HG03039 (cell line): ENCODE measurements at regions not wholly inside any gene's neighbourhood (a gene's known extent, or its start where the extent isn't known, plus 50 kb on each side); places are given as distances from the start of the nearest gene placed in this dataset.

ENCODE experiments used
- ATAC-seq: cut with Tn5 transposase; IDR thresholded peaks from one replicate; pipeline ENCODE4 v1.9.1; 2021; ENCODE audit warnings: mild to moderate bottlenecking, moderate library complexity; ENCODE audit not compliant: unreplicated experiment

DNA sequence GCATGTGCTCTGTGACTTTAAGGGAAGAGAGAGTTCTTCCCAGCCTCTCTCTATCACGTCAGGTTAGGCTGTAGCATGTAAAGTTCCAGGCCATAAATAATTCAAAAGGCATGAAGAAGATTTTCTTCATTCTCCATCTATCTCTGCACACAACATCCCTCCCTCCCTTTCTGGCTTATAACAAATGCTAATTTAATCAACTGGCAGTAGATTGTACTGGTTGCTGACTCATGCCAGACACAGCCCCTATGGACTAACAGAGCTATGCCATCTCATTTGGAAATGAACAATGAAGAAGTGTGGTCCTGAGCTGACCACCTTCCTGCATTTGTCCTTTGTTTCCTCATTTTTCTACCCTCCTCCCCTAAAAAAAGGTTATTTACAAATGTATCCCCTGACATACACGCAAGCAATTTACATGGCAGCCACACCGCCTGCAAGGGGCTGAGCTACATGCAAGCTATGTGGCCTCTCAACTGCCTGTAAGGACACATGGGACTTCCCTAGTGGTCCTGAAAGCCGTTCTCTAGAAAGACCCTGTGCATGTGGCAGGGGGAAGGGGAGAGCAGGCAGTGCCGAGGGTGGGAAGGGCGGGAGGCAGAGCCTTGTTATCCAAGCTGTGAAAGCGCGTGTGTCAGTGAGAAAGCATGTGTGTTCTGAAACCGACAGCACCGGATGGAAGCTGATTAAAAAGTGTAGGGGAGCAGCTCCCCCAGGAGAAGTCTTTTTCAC is 90.9 kb upstream of the KLF7 start:
- no peak for ATAC-seq

DNA sequence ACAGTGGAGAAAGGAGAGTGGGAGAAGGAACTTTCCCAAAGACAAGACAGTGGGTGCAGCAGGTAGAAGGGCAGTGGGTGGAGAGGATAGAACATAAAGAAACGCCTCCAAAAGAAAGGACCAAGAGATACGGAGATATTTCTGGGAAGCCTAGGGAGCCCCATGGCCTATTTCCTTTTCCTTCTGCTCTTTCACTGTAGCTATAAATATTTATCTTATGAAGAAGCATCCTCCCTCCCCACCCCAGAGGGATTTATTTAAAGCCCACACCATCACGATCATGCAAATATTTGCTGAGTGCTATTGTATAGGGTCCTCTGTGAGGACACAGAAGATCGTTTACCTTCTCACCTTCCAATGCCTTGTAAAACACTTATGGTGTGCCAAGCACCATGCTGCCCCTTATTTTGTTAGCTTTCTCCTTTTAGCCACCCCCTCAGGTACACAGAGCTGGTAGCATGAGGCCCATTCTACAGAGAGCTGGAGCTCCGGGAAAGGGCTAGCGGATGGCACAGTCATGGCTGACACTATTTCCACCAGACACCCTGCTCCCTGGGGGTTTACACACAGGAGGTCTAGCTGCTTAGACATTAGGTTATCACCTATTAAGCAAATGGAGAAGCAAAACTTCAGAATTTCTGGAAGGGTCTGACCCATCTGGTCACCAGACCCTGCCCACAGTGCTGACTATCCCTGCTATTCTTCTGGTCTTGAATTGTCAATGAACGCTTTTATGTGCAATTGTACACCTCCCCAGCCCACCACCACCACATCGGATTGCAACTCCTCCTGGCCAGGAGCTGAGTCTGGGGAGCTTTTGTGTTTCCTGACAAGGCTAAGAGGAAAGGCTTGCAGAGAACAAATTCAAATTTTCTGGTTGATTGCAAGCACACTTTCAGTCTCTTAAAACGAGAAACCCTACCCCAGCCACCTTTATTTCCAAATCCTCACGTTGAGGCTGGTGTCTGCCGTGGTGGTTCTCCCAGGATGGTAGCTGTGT is 91.8 kb upstream of the KLF7 start:
- no peak for ATAC-seq

DNA sequence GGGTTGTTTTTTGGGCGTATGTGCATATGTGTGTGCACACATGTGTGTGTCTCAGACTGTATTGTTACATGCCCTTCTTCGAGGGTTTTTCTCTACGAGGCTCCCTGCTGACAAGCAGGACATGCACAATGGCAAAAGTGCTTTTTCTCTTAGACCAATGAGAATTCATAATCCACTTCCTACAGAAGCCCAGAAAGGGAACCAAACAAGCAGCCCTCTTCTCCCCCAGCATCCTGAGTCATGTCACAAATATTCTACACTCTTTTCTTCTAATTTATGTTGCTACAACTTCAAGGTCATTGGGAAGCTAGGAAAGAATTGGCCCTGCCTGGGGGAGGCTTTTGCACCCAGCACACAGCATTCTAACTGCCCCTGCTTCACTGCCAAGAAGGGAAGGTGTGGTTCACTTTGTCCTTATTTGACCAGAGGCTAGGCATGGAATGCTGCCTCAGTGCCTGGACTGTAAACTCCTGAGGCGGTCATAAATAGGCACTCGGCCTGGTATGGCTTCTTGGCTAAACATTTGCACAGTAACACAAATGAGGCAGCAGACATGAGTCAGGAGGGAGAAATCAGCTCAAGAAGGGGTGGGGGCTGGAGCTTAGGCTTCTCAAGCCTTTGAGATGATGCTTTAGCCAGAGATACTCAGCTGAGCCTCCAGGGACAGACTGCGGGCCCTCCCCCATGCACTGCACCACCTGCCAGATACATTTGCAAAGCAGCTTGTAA is 92.7 kb upstream of the KLF7 start:
- no peak for ATAC-seq

DNA sequence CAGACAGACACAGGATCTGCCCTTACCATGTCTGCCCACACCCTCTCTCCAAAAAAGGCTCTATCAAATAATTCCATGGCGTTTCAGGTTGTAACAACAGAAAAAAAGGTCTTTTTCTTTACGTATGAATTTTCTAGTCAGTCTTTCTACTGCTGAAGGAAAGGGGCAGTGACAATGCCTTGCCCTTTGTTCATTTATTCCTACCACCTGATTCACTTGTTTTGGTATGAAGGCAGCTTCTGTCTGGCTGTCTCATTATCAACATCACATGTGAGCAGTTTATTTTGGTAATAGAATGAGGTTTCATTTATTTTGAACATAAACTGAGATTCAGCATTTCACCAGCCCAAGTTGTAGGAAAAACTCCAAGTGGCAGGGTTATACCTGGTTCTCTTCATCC is 94.3 kb upstream of the KLF7 start:
- no peak for ATAC-seq

DNA sequence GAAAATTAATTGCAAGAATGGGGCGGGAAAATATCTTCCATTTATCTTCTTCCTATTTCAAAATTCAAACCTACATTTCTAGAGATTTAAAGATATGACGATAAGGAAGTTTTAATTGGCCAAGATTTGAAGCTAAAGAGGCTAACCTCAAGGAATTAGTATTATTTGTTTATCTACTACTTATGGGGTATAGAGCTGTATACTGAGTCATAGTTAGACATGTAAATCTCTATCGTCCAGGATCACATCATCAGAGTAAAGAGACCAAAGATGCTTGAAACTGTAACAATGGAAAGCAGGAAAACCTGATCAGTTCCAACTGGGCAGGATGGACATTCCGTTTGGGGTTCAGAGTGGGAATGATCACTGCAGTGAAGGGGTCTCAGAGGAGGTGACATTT is 95.2 kb upstream of the KLF7 start:
- ATAC-seq = no peak

DNA sequence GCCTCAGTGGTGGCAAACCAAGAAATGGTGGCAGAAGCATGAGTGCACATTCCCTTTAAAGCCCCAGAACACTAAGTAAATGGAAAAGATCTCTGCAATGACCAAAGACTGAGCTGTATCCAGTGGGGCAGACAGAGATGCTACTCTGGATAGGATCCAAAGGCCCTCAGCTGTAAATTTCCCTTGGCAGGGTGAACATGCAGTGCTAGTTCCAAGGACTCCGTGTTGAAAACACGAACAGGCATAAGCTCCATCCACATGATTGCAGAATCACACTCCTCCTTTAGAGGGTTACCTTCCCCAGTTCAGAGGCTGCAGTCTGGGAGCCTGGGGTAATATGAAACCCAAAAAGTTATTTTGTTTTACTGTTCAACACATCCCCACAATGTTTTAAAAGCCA is 98.6 kb upstream of the KLF7 start:
- no peak for ATAC-seq

DNA sequence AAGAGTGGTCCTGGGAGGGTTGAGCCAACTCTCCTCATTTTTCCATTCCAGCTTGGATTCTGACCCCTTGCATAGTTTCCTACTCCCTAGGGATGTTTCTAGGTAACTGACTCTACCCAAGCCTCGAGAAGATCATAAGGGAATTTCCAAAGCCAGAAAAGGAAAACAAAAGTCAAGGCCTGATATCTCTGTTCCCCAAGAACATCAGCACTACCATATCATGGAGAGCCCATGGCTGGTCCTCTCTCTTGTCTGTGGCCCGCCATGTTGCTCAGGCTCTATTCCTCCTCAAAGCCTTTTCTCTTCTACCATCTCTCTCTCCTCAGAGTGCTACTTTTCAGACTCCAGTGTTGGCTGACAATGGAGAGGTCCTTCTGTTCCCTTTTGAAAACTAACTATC is 99.6 kb upstream of the KLF7 start:
- ATAC-seq = no peak

DNA sequence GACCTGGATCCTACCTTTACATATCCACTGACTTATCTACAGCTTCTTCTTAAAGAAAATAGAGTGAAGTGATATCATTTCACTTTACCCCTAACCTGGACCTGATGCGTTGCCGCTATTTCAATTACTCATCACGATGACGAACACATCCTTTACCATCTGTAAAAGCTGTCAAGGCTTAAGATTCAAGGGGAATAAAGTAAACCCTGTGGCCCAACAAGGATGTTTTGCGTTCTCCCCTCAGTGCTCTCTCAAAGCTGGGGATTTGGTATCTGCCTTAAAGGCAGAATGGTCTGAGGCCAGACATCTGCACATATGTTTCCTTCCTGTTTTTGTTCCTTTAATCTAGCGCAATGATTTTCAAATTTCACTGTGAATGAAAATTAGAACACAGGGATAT is 100.1 kb upstream of the KLF7 start:
- ATAC-seq = no peak

DNA sequence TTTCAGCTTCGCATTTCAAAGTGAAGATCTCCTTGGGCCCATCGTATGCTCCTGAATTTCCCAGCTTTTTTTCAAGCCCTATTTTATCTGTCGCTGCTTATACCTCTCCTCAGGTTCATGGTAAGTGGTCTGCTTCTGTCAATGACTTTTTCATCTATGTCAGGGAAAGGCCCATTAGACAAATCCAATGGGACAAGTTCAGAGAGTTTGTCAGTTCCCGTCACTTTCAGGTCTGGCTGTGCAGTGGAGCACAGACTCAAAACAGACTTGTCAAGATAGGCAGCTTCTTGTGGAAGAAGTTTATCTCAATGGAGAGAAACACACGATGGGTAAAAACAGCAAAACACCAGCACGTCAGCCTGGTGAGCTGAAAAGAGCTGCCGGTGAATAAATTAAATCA is 100.9 kb upstream of the KLF7 start:
- no peak for ATAC-seq

DNA sequence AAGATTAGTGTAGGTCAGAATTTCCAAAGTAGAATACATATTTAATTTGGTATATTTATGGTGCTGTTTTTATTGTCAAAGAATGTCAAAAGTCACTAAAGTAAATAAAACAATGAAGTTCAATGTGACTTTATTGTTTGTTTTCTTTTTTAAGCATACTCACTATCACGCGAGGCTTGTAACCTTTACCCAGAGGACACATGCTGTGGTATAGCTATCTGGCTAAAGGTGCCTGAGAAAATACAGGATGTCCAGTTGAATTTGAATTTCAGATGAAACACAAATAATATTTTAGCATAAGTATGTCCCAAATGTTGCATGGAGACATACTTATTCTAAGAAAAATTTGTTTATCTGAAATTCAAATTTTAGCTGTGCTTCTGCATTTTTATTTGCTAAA is 103.3 kb upstream of the KLF7 start:
- ATAC-seq = no peak

DNA sequence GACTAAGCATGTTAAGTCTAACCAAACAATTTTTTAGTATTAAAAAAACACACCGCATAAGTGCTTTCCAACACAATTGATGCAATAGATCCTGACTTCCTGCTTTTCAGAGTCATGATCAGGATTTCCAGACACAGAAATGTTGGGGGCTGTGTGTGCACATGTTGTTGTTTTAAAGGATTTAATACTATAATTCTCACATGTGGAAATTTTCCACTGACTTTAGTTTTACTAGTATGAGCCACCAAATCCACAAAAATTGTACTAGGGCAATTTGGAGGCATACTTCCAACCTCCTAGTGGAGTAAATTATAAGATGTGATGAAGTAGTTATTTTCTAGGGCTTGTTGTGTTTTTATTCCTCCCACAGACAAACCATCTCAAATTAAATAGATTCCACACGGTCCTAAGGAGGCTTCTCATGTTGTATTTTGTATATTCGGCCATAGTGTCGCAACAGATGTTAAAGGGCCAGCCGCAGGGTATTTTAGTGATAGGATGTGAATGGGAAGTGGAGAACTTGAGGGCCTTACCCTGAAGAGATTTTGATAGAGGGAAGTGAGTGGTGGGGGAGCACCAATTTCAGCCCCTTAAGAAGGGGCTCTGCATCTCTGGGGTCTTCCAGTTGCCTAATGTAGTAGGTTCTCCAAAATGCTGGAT is 108.9 kb upstream of the KLF7 start:
- no peak for ATAC-seq

DNA sequence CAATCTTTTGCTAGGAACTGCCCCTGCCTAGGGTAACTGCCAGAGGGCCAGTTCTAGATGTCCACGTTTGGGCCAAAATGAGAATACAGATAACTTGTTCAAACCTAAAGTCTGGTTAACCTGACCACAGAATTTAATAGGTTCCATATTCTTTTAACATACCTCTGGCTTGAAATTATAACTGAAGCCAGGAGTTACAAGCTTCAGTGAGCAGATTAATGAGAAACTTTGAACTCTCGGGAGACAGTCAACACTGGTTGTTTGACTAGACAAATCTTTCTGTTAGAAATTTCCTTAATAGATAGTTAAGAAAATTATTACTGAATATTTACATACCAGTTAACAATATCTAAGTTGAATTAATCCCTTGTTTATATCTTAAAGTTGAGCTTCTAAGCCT is 110.0 kb upstream of the KLF7 start:
- no peak for ATAC-seq

DNA sequence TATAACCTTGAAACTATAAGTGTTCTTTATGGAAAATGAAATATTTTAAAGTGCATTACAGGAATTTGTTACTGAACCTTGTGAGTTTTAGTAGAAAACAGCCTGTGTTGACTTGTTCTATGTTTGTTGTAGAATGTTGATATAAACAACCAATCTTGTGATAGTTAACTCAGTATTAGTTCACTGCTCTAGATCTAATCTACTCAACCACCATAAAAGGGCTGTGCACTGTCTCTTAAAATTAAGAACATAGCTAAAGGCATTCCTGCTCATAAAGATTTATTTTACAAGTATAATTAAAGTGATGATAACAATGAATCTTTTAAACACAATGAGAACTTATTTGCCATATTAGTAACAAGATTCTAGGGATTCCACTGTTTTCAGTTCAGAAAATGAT is 110.5 kb upstream of the KLF7 start:
- no peak for ATAC-seq

DNA sequence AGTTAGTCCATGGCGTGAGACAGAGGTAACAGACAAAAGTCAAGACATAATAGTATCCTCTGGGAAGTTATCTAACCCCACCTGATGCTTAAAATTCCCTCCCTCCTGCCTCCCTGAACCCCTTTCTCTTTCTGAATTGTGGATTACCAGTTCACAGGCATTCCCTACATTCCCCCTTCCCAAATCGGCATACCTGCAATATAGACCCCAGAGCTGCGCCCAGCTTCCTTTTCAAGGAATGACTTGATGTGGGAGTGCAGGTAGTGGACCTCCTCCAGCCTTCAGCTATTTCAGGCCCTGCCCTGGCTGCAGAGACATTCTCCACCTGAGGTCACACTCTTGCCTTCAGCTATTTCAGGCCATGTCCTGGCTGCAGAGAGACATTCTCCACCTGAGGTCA is 111.1 kb upstream of the KLF7 start:
- no peak for ATAC-seq

DNA sequence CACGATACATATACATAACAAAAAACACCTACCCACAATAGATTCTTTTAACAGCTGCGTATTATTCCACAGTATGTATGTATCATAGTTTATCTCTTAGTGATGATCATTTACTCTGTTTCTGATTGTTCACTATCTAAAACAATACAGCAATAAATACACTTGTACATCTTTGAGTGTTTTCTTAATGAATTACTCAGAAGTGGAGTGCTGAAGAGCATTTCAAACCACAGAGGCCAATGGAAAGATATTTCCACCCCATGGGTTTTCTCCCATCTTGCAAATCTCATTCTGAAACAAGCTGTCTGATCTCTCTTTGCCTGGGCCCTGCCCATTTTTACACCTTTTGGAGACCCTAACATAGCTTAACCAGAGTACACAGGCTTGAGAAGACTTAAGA is 113.8 kb upstream of the KLF7 start:
- ATAC-seq = no peak

DNA sequence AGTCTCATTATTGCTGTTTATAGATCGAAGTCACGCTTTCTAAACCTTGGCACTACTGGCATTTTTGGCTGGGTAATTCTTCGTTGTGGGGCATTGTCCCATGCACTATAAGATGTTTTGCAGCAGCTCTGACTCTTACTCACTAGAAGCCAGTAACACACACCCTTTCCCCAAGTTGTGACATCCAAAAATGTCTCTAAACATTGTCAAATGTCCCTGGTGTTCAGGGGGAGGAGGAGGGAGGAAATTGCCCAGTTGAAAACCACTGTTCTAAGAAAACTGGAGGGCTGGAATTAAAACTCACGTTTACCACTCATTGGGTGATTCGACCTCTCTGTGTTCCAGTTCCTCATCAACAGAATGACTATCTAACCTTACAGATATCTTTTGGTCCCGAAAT is 115.7 kb upstream of the KLF7 start:
- no peak for ATAC-seq

DNA sequence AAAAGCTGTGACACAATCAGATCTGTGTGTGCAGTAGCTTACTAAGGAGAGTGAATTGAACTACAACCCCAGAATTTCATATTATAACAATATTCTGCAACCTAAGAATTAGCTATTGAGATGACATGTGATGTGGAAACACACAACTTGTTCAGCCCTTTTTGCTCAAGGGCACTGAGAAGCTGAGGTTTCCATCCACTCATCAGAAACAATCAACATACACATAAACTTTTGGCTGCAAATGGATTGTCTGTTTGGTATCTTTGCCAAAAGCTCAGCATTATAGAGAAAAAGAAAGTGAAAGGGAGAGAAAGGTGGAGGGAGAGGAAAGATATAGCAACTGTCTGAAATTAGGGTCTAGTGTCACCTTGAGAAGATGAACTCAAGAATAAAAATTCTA is 117.2 kb upstream of the KLF7 start:
- ATAC-seq = no peak

DNA sequence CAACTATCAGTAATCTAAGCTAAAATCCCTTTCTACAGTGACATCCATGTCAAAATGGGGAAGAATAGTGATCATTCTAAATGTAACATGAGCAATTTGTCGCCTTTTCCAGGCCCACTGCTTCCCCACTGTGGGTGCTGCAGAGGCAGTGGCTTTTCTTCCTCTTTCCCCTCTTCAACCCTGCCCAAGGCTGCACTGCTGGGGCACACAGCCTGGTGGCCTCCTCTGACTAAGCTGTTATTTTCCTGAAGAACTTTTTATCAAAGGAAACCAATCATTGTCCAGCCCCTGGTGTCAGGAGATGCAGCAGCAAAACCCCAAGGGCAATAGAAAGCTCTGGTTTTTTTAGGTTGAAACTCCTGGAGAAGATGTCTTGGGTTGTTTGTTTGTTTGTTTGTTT is 117.6 kb upstream of the KLF7 start:
- ATAC-seq = no peak

DNA sequence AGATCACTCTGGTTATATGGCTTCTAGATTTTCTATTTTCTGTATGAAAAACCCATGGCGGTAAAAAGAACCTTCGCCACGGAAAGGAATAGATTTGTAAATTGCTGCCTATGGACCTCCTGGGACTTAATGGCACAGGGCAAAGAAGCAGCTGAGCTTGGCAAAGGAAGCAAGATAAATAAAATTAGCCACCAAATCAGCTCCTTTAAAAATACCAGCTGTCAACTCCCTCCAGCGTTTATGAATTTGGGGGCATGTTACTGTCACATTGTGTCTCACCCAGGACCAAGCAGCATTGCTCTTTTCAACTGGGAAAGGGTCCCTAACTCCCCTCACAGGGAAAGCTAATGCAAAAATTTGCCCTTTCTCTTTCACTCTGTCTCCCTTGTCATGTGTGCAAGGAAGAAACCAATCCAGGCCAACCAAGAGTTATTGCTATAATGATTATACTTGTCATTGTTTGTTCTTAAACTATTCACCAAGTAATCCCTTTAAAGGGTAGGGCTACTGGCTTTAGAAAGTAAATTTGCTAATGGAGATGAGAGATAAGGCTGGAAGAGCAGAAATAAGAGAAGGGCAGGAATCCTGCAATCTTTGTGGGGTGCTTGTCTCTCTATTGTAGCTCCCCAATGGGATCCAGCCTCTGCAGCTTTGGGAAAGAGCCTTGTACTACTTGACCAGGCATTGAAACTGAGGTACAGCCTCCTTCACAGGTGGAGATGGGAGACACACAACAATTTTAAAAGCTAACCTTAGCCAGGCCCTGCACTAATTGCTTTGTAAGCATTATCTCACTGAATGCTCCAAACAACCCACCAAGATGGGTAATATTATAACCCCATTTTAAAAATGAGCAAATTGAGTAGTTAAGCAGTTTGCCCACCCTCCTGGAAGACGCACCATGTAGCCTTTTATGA is 119.1 kb upstream of the KLF7 start:
- ATAC-seq = no peak

DNA sequence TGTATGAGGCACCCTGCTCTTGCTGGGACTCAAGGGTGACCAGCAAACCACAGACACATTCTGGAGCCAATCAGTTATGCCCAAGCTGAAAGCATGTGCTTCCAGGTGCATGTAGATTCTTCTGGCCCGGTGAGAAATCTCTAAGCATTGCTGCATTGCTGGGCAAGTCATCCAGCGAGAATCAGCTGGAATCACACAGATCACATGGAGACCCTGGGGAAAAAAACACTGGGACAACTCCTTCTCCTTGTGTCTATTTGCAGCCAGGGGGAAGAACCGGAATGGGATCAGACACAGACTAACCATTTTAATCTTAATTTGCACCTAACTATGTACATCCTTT is 119.7 kb upstream of the KLF7 start:
- no peak for ATAC-seq
